Mucosa of stomach (tissue), 1 donor: ENCODE measurements at regions not wholly inside any gene's neighbourhood (a gene's known extent, or its start where the extent isn't known, plus 50 kb on each side); places are given as distances from the start of the nearest gene placed in this dataset.
"Not testable (repeated sequence)": the region's sequence is repeated elsewhere in the genome, so short reads cannot be mapped to it uniquely, and the experiment has no call there.

Experiments
- H3K27me3 ChIP-seq: one replicate; pipeline ENCODE4 v1.7.0; 2013; ENCODE audit warnings: mild to moderate bottlenecking, low read length; ENCODE audit not compliant: control insufficient read depth, insufficient read depth
- H3K36me3 ChIP-seq: one replicate; pipeline ENCODE4 v1.7.0; 2013; ENCODE audit warnings: low read length; ENCODE audit not compliant: control insufficient read depth, insufficient read depth
- H3K4me1 ChIP-seq: one replicate; pipeline ENCODE4 v1.7.0; 2013; ENCODE audit warnings: mild to moderate bottlenecking, low read length; ENCODE audit not compliant: control insufficient read depth, insufficient read depth
- H3K4me3 ChIP-seq: one replicate; pipeline ENCODE4 v1.7.0; 2013; ENCODE audit warnings: low read length
- H3K9ac ChIP-seq: one replicate; pipeline ENCODE4 v1.7.0; 2013; ENCODE audit warnings: mild to moderate bottlenecking, low read length, moderate library complexity
- H3K9me3 ChIP-seq: one replicate; pipeline ENCODE4 v1.7.0; 2013; ENCODE audit warnings: mild to moderate bottlenecking, low read length, moderate library complexity; ENCODE audit not compliant: control insufficient read depth
- donor health status: Pancreatic carcinoma.

- Histone ChIP-seq H3K9ac (no peak overlapping the region), H3K4me1 (no peaks in the 10 kb centered on the region), H3K9me3 (no peaks in the 10 kb centered on the region), H3K27me3 (no peaks in the 10 kb centered on the region), H3K36me3 (no peaks in the 10 kb centered on the region), H3K4me3 (no peak overlapping the region)
These were observed 191.4 kb downstream of the KTN1 start for GRCh38 chr14:55771242-55771981.

- H3K9me3 ChIP-seq, result no peaks in the 10 kb centered on the region
- no peaks in the 10 kb centered on the region for H3K27me3 ChIP-seq
- H3K36me3 ChIP-seq, result no peaks in the 10 kb centered on the region
- no peaks in the 10 kb centered on the region for H3K4me1 ChIP-seq
- no peak overlapping the region for H3K9ac ChIP-seq
- H3K4me3 ChIP-seq, result no peak overlapping the region
These were observed 192.5 kb downstream of the KTN1 start for GRCh38 chr14:55772486-55772885.

GRCh38 chr14:55773312-55773711 is 193.3 kb downstream of the KTN1 start:
- H3K9ac ChIP-seq, result no peak overlapping the region
- H3K4me3 ChIP-seq, result no peak overlapping the region
- no peaks in the 10 kb centered on the region for H3K36me3 ChIP-seq
- no peaks in the 10 kb centered on the region for H3K27me3 ChIP-seq
- no peaks in the 10 kb centered on the region for H3K4me1 ChIP-seq
- H3K9me3 ChIP-seq, result no peaks in the 10 kb centered on the region

- Histone ChIP-seq H3K36me3 (no peaks in the 10 kb centered on the region), H3K9ac (no peak overlapping the region), H3K9me3 (no peaks in the 10 kb centered on the region)
These were observed 194.1 kb downstream of the KTN1 start for GRCh38 chr14:55773984-55774545.

GRCh38 chr14:55777877-55778276 is 197.9 kb downstream of the KTN1 start:
- H3K4me1 ChIP-seq, result peaks cover 17% of the 10 kb centered on the region
- no peak overlapping the region for H3K4me3 ChIP-seq

More at GRCh38 chr14:55773984-55774545, 194.1 kb downstream of the KTN1 start:
- no peak overlapping the region for H3K4me3 ChIP-seq
- H3K27me3 ChIP-seq, result no peaks in the 10 kb centered on the region
- no peaks in the 10 kb centered on the region for H3K4me1 ChIP-seq

GRCh38 chr14:55780156-55780946 is 200.3 kb downstream of the KTN1 start:
- Histone ChIP-seq H3K4me1 (peaks cover 17% of the 10 kb centered on the region), H3K27me3 (no peaks in the 10 kb centered on the region), H3K9me3 (no peaks in the 10 kb centered on the region), H3K9ac (no peak overlapping the region), H3K36me3 (no peaks in the 10 kb centered on the region), H3K4me3 (no peak overlapping the region)

More at GRCh38 chr14:55777877-55778276, 197.9 kb downstream of the KTN1 start:
- Histone ChIP-seq H3K9ac (no peak overlapping the region), H3K36me3 (no peaks in the 10 kb centered on the region), H3K9me3 (no peaks in the 10 kb centered on the region), H3K27me3 (no peaks in the 10 kb centered on the region)

- Histone ChIP-seq H3K9me3 (no peaks in the 10 kb centered on the region), H3K4me3 (no peak overlapping the region), H3K9ac (no peak overlapping the region), H3K4me1 (peaks cover 17% of the 10 kb centered on the region), H3K36me3 (no peaks in the 10 kb centered on the region), H3K27me3 (no peaks in the 10 kb centered on the region)
These were observed 201.0 kb downstream of the KTN1 start for GRCh38 chr14:55781046-55781445.

- no peaks in the 10 kb centered on the region for H3K27me3 ChIP-seq
- H3K4me1 ChIP-seq, result peaks cover 17% of the 10 kb centered on the region
- H3K4me3 ChIP-seq, result no peak overlapping the region
These were observed 202.2 kb downstream of the KTN1 start for GRCh38 chr14:55782166-55782565.

GRCh38 chr14:55789406-55789805 is 209.4 kb downstream of the KTN1 start:
- H3K4me1 ChIP-seq, result peaks cover 28% of the 10 kb centered on the region
- H3K9me3 ChIP-seq, result no peaks in the 10 kb centered on the region

More at GRCh38 chr14:55782166-55782565, 202.2 kb downstream of the KTN1 start:
- Histone ChIP-seq H3K9me3 (no peaks in the 10 kb centered on the region), H3K36me3 (no peaks in the 10 kb centered on the region), H3K9ac (no peak overlapping the region)

GRCh38 chr14:55794655-55795595 is 214.9 kb downstream of the KTN1 start:
- Histone ChIP-seq H3K27me3 (no peaks in the 10 kb centered on the region), H3K9ac (no peak overlapping the region), H3K4me3 (no peak overlapping the region), H3K9me3 (no peaks in the 10 kb centered on the region), H3K36me3 (no peaks in the 10 kb centered on the region), H3K4me1 (peaks cover 65% of the 10 kb centered on the region)

More at GRCh38 chr14:55789406-55789805, 209.4 kb downstream of the KTN1 start:
- Histone ChIP-seq H3K36me3 (no peaks in the 10 kb centered on the region), H3K9ac (no peak overlapping the region), H3K4me3 (no peak overlapping the region), H3K27me3 (no peaks in the 10 kb centered on the region)

GRCh38 chr14:55796513-55796912 is 216.5 kb downstream of the KTN1 start:
- not testable (repeated sequence) for H3K9ac ChIP-seq, H3K36me3 ChIP-seq, H3K27me3 ChIP-seq, H3K9me3 ChIP-seq, H3K4me3 ChIP-seq
- H3K4me1 ChIP-seq, result peaks cover 50% of the 10 kb centered on the region
